NCI-H146 treated with DMSO at 0.1 percent for 48 hours (cell line): ENCODE measurements at regions not wholly inside any gene's neighbourhood (a gene's known extent, or its start where the extent isn't known, plus 50 kb on each side); places are given as distances from the start of the nearest gene placed in this dataset.

ENCODE experiments used
- DNase-seq: peaks from one replicate; lab custom pipeline; 2025; ENCODE audit not compliant: unreplicated experiment; lab: John Stamatoyannopoulos, UW

DNA sequence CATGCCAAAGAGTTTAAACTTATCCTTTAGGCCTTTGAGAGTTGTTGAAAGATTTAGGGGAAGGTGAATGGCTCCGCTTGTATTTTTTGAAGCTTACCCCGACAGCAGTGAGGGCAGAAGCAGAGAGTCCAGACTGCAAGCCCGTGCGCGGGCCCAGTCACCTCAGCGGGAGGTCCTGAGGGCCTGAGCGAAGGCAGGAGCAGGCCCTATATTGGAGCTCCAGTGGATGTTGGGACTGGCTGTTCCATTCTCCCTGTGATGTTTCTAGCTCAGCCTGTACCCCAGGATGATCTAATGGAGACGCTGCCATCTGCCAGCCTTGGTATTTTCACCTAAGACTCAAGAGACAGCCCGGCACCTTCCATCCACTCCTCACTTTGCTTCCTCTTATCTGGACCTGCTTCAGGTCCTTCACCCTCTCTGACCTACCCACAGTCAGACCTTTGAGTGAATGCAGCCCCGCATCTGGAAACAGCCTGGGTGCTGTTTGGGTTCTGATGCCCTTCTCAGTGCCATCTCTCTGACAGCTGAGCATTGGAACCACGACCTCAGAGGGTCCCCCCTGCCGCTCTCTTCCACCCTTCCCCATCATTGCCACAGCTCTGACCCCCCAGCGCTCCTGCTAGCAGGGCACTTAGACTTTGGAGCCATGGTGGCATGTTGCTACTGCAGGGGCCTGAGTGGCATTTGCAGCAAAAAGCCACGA is 628.2 kb upstream of the CADM1 start:
- no peak for DNase-seq

DNA sequence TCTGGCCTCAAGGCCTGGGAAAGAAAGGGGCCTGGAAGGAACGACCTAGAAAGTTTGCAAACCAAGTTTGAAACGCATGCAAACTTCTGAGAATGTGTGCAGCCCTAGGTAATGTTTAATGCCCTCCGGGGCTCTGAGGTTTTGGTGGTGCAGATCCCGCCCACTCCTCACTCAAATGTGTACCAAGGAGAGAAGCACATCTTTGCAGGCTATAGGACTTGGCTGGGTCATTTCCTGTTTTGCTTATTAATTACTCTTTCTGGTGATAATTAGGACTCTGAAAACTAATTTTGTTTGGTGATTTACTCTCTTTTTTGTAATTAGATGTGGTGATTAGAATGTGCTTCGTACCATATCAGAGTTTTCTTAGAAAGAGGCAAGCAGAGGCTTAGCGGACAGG is 625.9 kb upstream of the CADM1 start:
- DNase-seq, result no peak

DNA sequence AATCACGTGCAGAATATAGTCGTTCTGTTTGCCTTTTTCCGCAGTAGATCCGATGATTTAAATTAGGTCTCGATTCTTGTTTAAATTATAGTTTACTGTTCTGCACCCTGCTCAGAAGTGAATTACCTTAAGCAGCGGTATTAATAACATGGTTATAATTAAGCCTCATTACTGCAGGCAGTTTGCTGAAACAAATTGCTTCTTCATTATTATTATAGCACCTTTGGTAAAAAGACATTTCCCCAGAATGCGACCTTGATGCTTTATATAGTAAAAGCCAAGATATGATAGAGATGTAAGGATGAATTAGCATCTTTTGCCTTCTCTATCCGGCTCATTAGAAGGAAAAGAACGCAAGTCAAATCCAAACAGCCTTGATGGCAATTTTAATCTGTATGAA is 625.2 kb upstream of the CADM1 start:
- no peak for DNase-seq

DNA sequence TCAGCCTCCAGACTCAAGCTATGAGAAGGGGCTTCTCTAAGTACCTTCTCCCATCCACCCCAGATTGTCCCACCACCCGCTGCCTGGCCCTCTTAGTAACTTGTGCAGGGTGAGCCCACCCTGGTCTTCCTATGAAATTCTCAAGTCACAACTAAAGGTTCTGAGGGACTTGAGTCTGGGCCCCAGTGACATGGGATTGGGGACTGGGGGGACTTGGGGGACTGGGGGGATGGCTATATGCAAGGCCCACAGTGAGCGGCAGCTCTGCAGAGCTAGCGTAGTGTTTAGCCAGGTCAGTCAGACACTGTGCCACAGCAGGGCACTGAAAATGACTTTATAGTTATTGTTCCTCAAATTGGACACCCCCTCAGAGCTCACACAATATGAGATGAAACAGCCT is 622.3 kb upstream of the CADM1 start:
- DNase-seq, result no peak

DNA sequence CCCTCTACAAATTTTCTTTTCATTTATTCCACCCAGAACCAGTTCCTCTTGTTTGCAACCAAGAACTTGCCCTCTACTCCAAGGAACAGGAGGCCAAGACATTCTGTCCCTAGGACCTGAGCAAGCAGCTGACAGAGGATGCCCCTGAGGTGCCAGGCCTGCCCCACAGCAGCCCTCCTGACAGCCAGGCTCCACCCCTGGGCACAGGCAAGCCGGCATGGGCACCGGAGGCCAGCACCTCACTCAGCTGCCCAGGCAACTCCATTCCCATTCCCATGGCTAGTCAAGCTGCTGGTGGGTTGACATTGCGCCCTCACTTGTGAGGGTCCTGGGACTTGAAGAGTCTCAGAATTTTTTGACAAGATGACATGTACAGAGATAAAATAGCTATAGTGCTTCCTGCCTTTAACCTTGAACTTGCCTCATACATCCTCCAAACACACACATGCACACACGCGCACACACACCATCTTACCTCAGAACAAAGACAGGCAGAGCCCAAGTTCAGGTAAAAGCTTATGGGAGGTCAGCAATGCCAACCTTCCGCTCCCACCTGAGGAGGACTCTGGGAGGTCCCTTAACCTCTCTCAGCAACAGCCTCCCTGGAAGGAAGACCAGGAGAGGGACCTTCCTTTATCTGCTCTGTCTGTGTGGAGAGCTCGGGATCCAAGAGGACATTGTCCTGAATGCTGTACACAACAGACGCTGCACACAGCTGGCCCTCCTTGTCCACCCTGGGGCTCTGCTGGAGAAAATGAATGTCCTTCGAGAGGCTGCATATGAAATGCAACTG is 620.9 kb upstream of the CADM1 start:
- no peak for DNase-seq

DNA sequence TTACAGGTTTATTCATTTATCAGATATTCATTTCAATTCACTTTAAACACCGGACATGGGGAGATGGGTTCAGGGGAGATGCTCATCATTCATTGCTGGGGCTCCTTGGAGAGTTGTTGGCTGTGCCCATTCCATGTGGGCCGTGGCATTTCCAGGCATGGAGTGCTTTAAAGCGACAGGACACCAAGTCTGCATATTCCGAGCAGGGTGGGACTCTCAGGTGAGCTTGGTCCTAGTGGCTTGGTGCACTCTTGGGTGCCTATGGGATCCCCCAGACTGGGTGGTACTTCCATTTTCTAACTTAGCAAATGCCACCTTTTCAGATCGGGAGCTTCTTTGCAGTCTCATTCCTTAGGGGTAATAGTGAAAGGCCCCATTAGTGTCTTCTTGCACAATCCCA is 619.5 kb upstream of the CADM1 start:
- DNase-seq, result no peak

DNA sequence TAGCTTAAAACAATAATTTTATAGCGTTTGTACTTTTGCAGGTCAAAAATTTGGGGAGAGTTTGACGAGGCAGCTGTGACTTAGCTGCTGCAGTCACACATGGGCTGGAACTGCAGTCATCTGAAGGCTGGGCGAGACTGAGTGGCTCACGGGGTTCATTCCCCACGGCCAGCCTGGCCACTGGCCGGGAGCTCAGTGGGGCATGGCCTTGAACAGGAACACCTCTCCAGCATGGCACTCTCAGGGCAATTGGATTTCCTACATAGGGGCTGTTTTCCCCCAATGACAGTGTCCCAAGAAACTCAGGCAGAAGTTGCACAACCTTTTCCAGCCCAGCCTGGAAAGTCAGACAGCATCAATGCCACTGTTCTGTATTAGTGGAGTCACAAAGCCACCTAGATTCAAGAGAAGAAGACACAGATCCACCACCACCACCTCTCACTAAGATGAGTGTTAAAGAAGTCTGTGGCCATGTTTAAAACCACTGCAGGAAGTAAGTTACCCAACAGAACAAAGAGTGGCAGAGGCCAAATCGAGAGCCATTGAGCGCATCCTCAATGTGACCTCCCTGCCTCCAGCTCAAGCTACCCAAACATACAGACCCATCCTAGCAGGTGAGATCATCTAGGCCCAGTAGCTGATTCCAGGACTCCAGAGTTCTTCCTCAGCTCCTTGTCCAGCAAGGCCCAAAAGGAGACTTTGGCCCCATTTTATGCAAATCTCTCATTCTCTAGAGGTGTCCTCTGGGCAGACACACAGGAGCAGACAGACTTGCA is 618.7 kb upstream of the CADM1 start:
- no peak for DNase-seq

DNA sequence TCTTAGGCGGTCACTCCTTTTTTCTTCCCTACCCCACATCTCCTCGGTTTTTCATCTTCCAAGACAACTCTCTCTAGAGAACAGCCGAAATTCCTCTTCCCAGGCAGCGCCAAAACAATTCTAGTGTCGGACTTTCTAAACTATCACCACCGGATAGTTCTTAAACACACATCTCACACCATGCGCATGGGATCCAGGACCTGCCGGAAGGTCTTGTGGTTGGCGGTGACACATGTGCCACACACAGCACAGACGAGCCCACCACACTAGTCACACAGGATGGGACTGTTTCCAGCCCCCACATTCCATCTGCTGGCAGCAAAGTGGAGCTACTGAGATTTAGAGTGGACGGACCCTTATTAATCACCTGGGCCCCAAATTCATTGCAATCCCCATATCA is 614.9 kb upstream of the CADM1 start:
- no peak for DNase-seq

DNA sequence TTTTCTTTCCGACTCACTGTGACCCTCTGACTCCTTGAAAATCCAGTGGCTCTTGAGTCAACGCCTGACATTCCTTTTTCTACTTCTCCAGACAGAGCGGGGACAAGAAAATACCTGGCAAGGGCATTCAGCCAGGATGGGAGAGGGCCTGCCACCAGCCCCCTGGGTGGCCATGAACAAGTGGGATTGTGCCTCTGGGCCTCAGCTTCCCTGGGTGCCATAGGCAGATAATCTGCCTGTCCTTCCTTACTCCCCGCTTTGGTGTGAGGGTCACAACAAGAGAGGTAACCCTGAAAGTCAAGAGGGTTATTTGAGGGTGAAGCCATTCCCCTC is 613.9 kb upstream of the CADM1 start:
- no peak for DNase-seq

DNA sequence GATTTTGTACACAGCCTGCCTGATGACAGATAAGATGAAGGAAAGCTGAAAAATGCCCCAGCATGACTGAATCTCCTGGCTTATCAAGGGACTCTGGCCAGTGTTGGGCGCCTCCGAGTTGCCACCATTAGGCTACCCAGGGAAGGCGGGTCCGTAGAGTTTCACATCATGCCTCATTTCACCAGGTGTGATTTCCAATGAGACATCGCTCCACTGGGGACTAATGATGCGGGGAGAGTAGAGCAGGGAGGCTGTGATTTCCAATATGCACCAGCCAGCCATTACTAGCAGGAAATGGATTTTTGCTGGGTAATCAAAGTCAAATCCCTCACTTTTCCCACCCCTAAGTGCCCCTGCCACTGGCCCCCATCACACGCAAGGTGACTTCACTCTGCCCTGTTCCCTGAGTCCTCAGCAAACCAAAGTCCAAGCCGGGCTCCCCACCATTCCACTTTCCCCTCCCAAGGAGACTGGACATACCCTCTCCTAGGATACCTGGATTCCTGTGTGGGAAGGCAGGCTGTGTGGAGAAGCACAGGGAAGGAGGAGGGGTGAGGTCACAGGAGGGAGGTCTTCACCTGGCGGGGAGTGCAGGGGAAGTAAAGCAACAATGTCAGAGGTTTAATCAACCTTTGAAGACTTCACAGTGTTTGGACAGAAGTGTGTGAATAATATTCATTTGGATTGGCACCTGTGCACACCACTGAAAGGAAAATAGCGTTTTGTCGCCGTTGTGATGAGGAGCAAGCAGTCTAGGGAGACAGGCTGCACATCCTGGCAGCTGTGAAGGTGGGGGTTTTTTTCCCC is 613.3 kb upstream of the CADM1 start:
- no peak for DNase-seq

DNA sequence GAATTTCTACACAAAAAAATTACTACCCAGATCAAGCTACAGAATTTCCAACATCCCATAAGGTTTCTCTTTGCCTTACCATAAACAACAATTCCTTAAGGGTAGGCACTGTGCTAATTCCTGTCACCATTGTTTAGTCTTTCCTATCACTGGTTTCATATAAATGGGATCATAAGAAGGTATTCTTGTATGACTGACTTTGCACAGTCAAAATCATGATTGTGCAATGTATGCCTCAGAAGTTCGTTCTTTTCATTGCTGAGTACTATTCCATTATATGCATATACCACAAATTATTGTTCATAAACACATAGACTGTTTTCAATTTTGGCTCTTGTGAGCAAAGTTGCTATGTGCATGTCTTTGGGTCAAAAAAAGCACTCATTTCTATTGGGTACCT is 611.6 kb upstream of the CADM1 start:
- no peak for DNase-seq

DNA sequence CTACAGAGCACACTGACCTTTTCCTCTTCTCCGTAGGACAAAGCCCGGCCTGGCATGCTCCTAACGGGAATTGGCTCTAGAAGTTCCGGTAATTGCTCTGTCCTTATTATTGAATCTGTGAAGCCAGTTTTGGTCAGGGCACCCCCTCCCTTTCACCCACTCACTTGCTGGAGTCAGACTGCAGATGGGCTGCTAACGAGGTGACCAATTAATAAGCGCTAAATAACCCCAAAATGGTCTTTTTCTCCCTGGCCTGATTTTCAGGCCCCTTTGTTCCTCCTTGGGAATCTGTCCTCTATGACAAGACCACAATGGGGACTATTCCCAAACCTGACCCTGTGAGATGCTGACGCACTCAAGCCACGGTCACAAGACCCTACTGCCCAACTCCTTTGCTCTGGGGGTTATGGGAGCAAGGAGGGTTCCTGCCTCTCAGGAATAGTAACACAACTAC is 610.0 kb upstream of the CADM1 start:
- DNase-seq, result no peak

DNA sequence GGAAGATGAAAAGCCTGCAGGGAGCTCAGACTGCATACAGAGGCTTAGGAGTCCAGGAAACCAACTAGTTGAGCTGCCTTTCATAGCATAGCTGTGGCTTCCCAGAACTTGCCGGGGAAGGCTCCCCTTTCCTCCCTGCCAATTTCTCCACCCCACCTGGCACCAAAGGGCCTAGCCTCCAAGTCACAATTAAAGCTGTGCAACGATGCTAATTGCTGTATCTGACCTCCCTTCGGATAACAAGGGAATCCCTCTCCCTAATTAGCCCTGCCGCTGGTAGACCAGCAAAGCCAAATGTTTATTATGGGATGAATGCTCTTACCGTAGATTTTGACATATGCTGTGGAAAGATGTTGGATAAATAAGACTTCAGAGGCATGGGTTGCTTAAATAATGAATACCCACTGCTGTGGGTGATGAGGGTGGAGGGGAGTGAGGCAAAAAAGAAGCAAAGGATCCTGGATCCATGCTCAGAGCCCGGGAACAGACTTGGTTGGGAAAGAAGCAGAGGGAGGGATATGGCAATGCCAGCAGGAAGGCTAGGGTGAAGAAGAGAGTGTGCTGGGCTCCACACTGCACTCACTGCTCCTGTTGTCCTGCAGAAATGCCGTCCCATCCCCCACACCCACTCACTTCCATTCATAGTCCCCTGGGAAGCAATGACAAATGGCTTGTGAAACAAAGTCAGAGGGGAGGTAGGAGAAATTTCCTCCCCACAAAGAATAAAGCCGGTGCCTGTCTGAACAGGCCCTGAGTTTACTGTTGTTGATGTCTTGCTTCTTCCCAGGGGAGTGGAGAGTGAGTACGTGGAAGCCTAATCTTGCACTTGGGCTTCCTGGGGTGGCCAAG is 608.1 kb upstream of the CADM1 start:
- no peak for DNase-seq

DNA sequence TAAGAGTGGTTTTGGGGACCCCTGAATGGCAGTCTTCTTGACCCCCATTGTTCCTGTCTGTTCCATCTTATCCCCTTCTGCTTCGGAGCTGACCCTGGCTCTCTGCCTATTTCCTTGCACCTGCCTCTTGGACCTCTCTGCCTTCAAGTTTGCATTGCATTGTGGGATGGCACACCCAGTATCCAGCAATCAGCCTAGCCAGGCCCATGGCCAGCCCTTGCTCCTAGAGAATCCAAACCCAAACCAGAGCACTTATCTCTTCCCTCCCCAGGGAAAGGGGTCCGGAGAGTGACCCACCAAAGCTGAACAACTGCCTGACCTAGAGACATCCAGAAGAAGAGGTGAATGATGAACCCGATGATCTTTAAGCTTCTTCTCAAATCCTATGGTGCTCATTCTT is 607.3 kb upstream of the CADM1 start:
- no peak for DNase-seq

DNA sequence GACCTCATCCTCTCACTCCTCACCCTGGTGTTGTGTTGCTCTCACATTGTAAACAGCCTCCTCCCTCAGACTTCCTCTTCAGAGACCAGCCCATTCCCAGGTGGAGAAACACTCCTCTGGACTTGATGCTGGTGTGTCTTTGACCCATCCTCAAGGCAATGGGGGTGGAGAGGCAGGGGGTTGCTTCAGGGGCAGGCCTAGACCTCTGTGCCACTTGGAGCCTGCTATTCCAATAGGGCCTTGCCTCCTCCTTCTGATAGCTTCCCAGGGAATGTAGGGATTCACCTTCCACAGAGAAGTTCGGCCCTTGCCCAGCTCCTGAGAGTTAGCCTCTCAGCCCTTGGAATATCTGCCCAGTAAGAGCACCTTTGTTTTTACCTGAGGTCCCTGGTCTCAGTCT is 606.6 kb upstream of the CADM1 start:
- DNase-seq, result no peak

DNA sequence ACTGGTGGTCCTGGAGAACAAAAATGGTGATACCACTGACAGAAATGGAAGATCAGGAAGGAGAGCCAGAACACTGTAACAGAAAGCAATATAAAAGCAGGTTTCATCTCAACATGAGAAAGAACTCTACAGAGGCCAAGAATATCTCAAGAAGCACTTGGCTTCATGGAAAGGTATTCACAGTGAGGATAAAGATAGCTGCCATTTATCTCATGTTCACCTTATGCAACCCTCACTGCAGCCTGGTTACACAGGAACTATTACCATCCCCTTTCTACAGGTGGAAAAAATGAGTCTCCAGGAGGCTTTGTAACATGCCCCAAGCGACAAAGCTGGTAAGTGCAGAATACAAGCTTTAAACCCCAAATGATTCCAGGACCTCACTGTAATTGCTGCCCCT is 606.1 kb upstream of the CADM1 start:
- DNase-seq, result no peak

DNA sequence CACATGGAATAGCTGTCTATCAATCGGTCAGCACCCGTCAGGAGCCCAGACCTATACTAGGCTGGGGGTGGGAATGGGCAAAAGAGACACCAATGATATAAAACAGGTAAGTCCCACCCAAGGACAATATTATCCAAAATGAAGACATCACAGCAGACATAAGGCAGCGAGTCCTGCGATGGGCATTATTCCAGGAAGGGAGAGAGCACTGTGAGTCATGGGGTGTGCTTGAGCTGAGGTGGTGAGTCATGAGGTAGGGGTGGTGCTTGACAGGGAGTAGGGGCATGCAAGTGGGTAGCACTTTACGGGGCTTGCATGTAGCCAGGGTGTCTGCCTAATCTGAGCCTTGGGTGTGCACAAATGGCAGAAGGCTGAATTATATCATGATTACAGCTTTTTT is 605.0 kb upstream of the CADM1 start:
- DNase-seq, result no peak

DNA sequence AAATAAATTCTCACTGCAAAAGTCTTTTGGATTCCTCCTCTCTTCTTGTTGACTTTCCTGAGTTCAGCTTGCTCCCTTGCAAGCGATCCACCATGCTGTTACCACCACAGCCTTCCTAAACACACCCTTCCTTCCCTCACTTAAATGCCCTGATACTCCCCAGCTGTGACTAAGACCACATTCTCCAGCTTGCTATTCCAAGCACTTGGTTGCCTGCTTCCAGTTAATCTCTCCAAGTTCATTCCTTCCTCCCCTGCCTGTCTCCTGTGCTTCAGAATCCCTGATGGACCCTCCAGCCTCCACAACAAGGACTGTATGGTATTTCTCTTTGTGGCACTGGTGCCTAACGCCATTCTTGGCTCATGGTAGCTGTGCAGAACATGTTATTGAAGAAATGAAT is 603.9 kb upstream of the CADM1 start:
- no peak for DNase-seq

DNA sequence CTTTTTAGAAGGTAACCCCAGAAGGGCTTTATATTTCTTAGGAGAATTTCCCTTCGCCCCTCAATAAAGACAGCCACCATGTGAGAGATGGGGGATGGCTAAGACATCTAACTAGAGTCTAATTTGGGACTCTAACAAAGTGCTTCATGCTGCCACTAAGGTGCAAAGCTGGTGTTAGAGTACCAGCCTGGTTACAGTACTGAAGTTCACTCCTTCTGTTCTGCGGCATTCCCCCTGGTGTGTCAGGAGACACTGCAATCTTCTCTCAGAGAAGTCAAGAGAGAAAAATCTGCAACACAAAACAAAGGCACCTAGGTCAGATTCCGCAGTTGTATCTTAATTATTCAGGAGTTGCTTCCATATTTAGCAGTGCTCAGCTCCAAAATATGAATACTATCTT is 603.0 kb upstream of the CADM1 start:
- DNase-seq, result no peak

DNA sequence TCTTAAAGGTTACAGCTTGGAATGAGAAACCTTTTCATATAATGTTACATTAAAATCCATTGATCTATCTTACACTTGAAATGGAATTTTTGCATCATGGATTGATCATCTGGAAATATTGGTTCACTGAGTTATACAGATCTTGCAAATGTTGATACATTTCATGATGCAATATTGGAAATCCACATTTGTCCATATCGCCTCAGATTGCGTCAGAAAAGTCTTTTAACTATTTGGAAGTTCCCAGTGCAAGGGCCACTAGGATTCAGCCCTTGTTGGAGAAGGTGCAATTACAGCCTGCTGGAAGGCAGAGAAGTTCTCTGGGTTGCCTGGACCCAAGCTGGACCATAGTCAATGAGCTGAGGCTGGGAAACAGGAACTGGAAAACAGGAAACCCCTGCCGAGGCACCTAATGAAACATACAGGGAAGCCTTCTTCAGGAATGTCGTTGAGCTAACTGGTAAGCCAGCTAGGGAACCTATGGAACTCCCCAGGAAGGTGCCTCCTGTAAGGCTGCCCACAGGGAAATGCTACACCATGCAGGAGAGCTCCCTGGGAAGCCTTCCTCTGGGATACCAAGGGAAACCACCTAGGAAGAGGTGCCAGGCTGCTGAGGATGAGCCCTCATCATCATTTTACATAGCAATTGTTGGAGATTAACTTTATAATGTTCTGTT is 600.4 kb upstream of the CADM1 start:
- DNase-seq, result no peak
